Keratinocyte (primary cell): ENCODE measurements at regions not wholly inside any gene's neighbourhood (a gene's known extent, or its start where the extent isn't known, plus 50 kb on each side); places are given as distances from the start of the nearest gene placed in this dataset.

Source experiments
- DNase-seq: peaks from one replicate; pipeline ENCODE4 v3.0.0-alpha.2; 2011; ENCODE audit warnings: low read depth, missing footprints, low spot score
- FAIRE-seq: peaks from 2 replicates; lab custom pipeline; 2011; peaks lifted over from hg19 to GRCh38; lab: Jason Lieb, UNC
- H2AFZ ChIP-seq: 2 replicates; pipeline ENCODE4 v1.6.0; 2012; ENCODE audit warnings: low read length, control low read depth, inconsistent platforms; ENCODE audit not compliant: control insufficient read depth
- H3K27ac ChIP-seq: 2 replicates; pipeline ENCODE4 v1.5.1; 2011; ENCODE audit warnings: low read length; ENCODE audit not compliant: control insufficient read depth, insufficient read depth
- H3K27me3 ChIP-seq: 3 replicates; pipeline ENCODE4 v1.6.0; 2011; ENCODE audit warnings: low read length; ENCODE audit not compliant: control insufficient read depth, insufficient read depth; ENCODE audit errors: extremely low read depth
- H3K36me3 ChIP-seq, 2 experiments: 2 replicates in 1 of 2; 3 replicates in 1 of 2; pipeline ENCODE4 v1.5.1; 2011; ENCODE audit warnings: low read length in 2 of 2, mild to moderate bottlenecking in 1 of 2; ENCODE audit not compliant: control insufficient read depth in 2 of 2, insufficient read depth in 2 of 2; ENCODE audit errors: extremely low read depth in 1 of 2
- H3K4me1 ChIP-seq: 3 replicates; pipeline ENCODE4 v1.5.1; 2011; ENCODE audit warnings: low read length; ENCODE audit not compliant: control insufficient read depth, insufficient read depth; ENCODE audit errors: extremely low read depth
- H3K4me2 ChIP-seq: 3 replicates; pipeline ENCODE4 v1.6.0; 2011; ENCODE audit warnings: low read depth, low read length; ENCODE audit not compliant: control insufficient read depth, insufficient read depth; ENCODE audit errors: extremely low read depth
- H3K4me3 ChIP-seq, 3 experiments: fragments of 200-600 bp in 1 of 3; sonication (generic) in 1 of 3; 2 replicates in 2 of 3; 3 replicates in 1 of 3; pipeline ENCODE4 v1.5.1; 2011 to 2016; ENCODE audit warnings: low read length in 3 of 3, mild to moderate bottlenecking in 3 of 3, control low read depth in 2 of 3, inconsistent platforms in 1 of 3, low read depth in 1 of 3, mixed read lengths in 1 of 3, mixed run types in 1 of 3, moderate library complexity in 1 of 3; ENCODE audit not compliant: control insufficient read depth in 2 of 3, insufficient read depth in 2 of 3; ENCODE audit errors: extremely low read depth in 1 of 3
- H3K79me2 ChIP-seq: 2 replicates; pipeline ENCODE4 v1.6.0; 2012; ENCODE audit warnings: low read length; ENCODE audit not compliant: control insufficient read depth, insufficient read depth
- H3K9ac ChIP-seq: 3 replicates; pipeline ENCODE4 v1.6.0; 2011; ENCODE audit warnings: low read length; ENCODE audit not compliant: control insufficient read depth, insufficient read depth; ENCODE audit errors: extremely low read depth
- H3K9me1 ChIP-seq: 3 replicates; pipeline ENCODE4 v1.6.0; 2011; ENCODE audit warnings: low read length; ENCODE audit not compliant: control insufficient read depth, insufficient read depth; ENCODE audit errors: extremely low read depth
- H3K9me3 ChIP-seq: 2 replicates; pipeline ENCODE4 v1.5.1; 2012; ENCODE audit warnings: low read depth, low read length; ENCODE audit not compliant: control insufficient read depth
- H4K20me1 ChIP-seq: 3 replicates; pipeline ENCODE4 v1.6.0; 2011; ENCODE audit warnings: low read length; ENCODE audit not compliant: control insufficient read depth, insufficient read depth; ENCODE audit errors: extremely low read depth
- CTCF ChIP-seq, 3 experiments: IDR thresholded peaks in 1 of 3; conservative IDR thresholded peaks in 1 of 3; optimal IDR thresholded peaks in 1 of 3; 2 replicates in 2 of 3; 3 replicates in 1 of 3; pipeline versions ENCODE3 to v1.5.1; 2011; ENCODE audit warnings: low read length in 3 of 3, mild to moderate bottlenecking in 3 of 3, moderate library complexity in 2 of 3, control low read depth in 1 of 3, inconsistent platforms in 1 of 3; ENCODE audit not compliant: insufficient read depth in 2 of 3; ENCODE audit errors: extremely low read depth in 1 of 3
- EZH2 ChIP-seq: IDR thresholded peaks from one replicate; pipeline ENCODE4 v1.6.1; 2012; ENCODE audit warnings: inconsistent platforms, mild to moderate bottlenecking, low read length, moderate library complexity
- dilution Hi-C: fragments of 300-500 bp; cut with MboI; formaldehyde crosslinking; loops from one replicate; pipeline ENCODE4 v1.7.0; 2020; ENCODE audit warnings: low sequenced_read_pairs; ENCODE audit not compliant: extremely low pct_ligation_motif_present

- Histone ChIP-seq H3K9ac (no peak overlapping the region), H3K4me1 (no peaks in the 10 kb centered on the region), H3K27me3 (no peaks in the 10 kb centered on the region), H3K79me2 (no peaks in the 10 kb centered on the region), H3K9me1 (no peaks in the 10 kb centered on the region), H4K20me1 (no peaks in the 10 kb centered on the region), H3K4me3 (no peak overlapping the region), H2AFZ (no peak overlapping the region), H3K27ac (no peak overlapping the region), H3K36me3 (no peaks in the 10 kb centered on the region), H3K9me3 (no peaks in the 10 kb centered on the region), H3K4me2 (no peak overlapping the region)
- dilution Hi-C loops: no loop called here
- TF ChIP-seq EZH2: no peak
- no peak for TF ChIP-seq CTCF (optimal IDR thresholded peaks at IDR 0.05 in 1 of 3, IDR thresholded peaks at IDR 0.05 in 1 of 3, conservative IDR thresholded peaks at IDR 0.05 in 1 of 3; ENCODE audit: extremely low read depth in 1 of 3, insufficient read depth in 2 of 3, low read length in 3 of 3)
- FAIRE-seq: no peak
- no peak for DNase-seq
These were observed 447.3 kb downstream of the PLA2G4A start for GRCh38 chr1:187275985-187276575.

- H3K9me1 ChIP-seq: no peaks in the 10 kb centered on the region
- dilution Hi-C loops: no loop called here
- FAIRE-seq (no peak), DNase-seq (no peak)
- no peak overlapping the region for H3K4me3 ChIP-seq
- no peak overlapping the region for H3K9ac ChIP-seq
- H3K36me3 ChIP-seq: no peaks in the 10 kb centered on the region
- TF ChIP-seq CTCF (optimal IDR thresholded peaks at IDR 0.05 in 1 of 3, IDR thresholded peaks at IDR 0.05 in 1 of 3, conservative IDR thresholded peaks at IDR 0.05 in 1 of 3; ENCODE audit: extremely low read depth in 1 of 3, insufficient read depth in 2 of 3, low read length in 3 of 3) (no peak), EZH2 (no peak)
- no peak overlapping the region for H2AFZ ChIP-seq
- no peaks in the 10 kb centered on the region for H3K4me1 ChIP-seq
- H3K4me2 ChIP-seq: no peak overlapping the region
- no peaks in the 10 kb centered on the region for H3K79me2 ChIP-seq
- H3K9me3 ChIP-seq: no peaks in the 10 kb centered on the region
- H3K27me3 ChIP-seq: no peaks in the 10 kb centered on the region
- H3K27ac ChIP-seq: no peak overlapping the region
- no peaks in the 10 kb centered on the region for H4K20me1 ChIP-seq
These were observed 447.9 kb downstream of the PLA2G4A start for GRCh38 chr1:187276677-187277076.
